ENCODE measurements at regions not wholly inside any gene's neighbourhood (a gene's known extent, or its start where the extent isn't known, plus 50 kb on each side); places are given as distances from the start of the nearest gene placed in this dataset.

- no peaks in the 10 kb centered on the region for H3K36me3 ChIP-seq (ENCODE audit: insufficient read depth, low read depth, low read length)
- H3K4me3 ChIP-seq (ENCODE audit: low read length) = no peak overlapping the region
- H3K27ac ChIP-seq (ENCODE audit: low read length) = no peak overlapping the region
Observed at GRCh38 chr5:61905613-61906012, 400.4 kb upstream of the KIF2A start.

GRCh38 chr5:61906820-61907219 lies 399.2 kb upstream of the KIF2A start:
- Histone ChIP-seq H3K4me1 (ENCODE audit: insufficient read depth, low read length) (no peaks in the 10 kb centered on the region), H3K27ac (ENCODE audit: low read length) (no peak overlapping the region), H3K36me3 (ENCODE audit: insufficient read depth, low read depth, low read length) (no peaks in the 10 kb centered on the region), H3K4me3 (ENCODE audit: low read length) (no peak overlapping the region), H3K27me3 (ENCODE audit: insufficient read depth, low read length) (no peaks in the 10 kb centered on the region), H3K9me3 (ENCODE audit: insufficient read depth, low read depth, low read length) (no peaks in the 10 kb centered on the region), H3K9ac (ENCODE audit: low read depth, low read length) (no peak overlapping the region)

More at GRCh38 chr5:61905613-61906012, 400.4 kb upstream of the KIF2A start:
- no peak overlapping the region for H3K9ac ChIP-seq (ENCODE audit: low read depth, low read length)
- no peaks in the 10 kb centered on the region for H3K27me3 ChIP-seq (ENCODE audit: insufficient read depth, low read length)
- no peaks in the 10 kb centered on the region for H3K4me1 ChIP-seq (ENCODE audit: insufficient read depth, low read length)
- no peaks in the 10 kb centered on the region for H3K9me3 ChIP-seq (ENCODE audit: insufficient read depth, low read depth, low read length)

- Histone ChIP-seq H3K36me3 (ENCODE audit: insufficient read depth, low read depth, low read length) (no peaks in the 10 kb centered on the region), H3K27me3 (ENCODE audit: insufficient read depth, low read length) (no peaks in the 10 kb centered on the region), H3K4me3 (ENCODE audit: low read length) (no peak overlapping the region), H3K9me3 (ENCODE audit: insufficient read depth, low read depth, low read length) (peaks cover 9% of the 10 kb centered on the region; the same call in 1 of the 2 replicates), H3K4me1 (ENCODE audit: insufficient read depth, low read length) (no peaks in the 10 kb centered on the region), H3K9ac (ENCODE audit: low read depth, low read length) (no peak overlapping the region), H3K27ac (ENCODE audit: low read length) (no peak overlapping the region)
Observed at GRCh38 chr5:61907995-61908394, 398.0 kb upstream of the KIF2A start.

GRCh38 chr5:61910771-61911170 lies 395.2 kb upstream of the KIF2A start:
- peaks cover 13% of the 10 kb centered on the region; the same call in 1 of the 2 replicates for H3K9me3 ChIP-seq (ENCODE audit: insufficient read depth, low read depth, low read length)
- no peak overlapping the region for H3K9ac ChIP-seq (ENCODE audit: low read depth, low read length)
- H3K4me3 ChIP-seq (ENCODE audit: low read length) = no peak overlapping the region
- H3K36me3 ChIP-seq (ENCODE audit: insufficient read depth, low read depth, low read length) = no peaks in the 10 kb centered on the region
- H3K27ac ChIP-seq (ENCODE audit: low read length) = no peak overlapping the region
- H3K27me3 ChIP-seq (ENCODE audit: insufficient read depth, low read length) = no peaks in the 10 kb centered on the region
- no peaks in the 10 kb centered on the region for H3K4me1 ChIP-seq (ENCODE audit: insufficient read depth, low read length)

- Histone ChIP-seq H3K27ac (ENCODE audit: low read length) (no peak overlapping the region), H3K27me3 (ENCODE audit: insufficient read depth, low read length) (no peaks in the 10 kb centered on the region), H3K4me3 (ENCODE audit: low read length) (no peak overlapping the region), H3K36me3 (ENCODE audit: insufficient read depth, low read depth, low read length) (no peaks in the 10 kb centered on the region), H3K4me1 (ENCODE audit: insufficient read depth, low read length) (no peaks in the 10 kb centered on the region), H3K9ac (ENCODE audit: low read depth, low read length) (no peak overlapping the region), H3K9me3 (ENCODE audit: insufficient read depth, low read depth, low read length) (peaks cover 13% of the 10 kb centered on the region; the same call in 1 of the 2 replicates)
Observed at GRCh38 chr5:61912559-61912958, 393.4 kb upstream of the KIF2A start.

- H3K4me1 ChIP-seq (ENCODE audit: insufficient read depth, low read length) = no peaks in the 10 kb centered on the region
- H3K9ac ChIP-seq (ENCODE audit: low read depth, low read length) = no peak overlapping the region
- H3K4me3 ChIP-seq (ENCODE audit: low read length) = no peak overlapping the region
- no peak overlapping the region for H3K27ac ChIP-seq (ENCODE audit: low read length)
- H3K27me3 ChIP-seq (ENCODE audit: insufficient read depth, low read length) = no peaks in the 10 kb centered on the region
- H3K9me3 ChIP-seq (ENCODE audit: insufficient read depth, low read depth, low read length) = peaks cover 13% of the 10 kb centered on the region; the same call in 1 of the 2 replicates
- H3K36me3 ChIP-seq (ENCODE audit: insufficient read depth, low read depth, low read length) = no peaks in the 10 kb centered on the region
Observed at GRCh38 chr5:61915646-61916045, 390.4 kb upstream of the KIF2A start.

GRCh38 chr5:61916621-61917620 lies 389.1 kb upstream of the KIF2A start:
- Histone ChIP-seq H3K4me1 (ENCODE audit: insufficient read depth, low read length) (no peaks in the 10 kb centered on the region), H3K9ac (ENCODE audit: low read depth, low read length) (no peak overlapping the region), H3K9me3 (ENCODE audit: insufficient read depth, low read depth, low read length) (peaks cover 13% of the 10 kb centered on the region; the same call in 1 of the 2 replicates), H3K36me3 (ENCODE audit: insufficient read depth, low read depth, low read length) (no peaks in the 10 kb centered on the region), H3K27me3 (ENCODE audit: insufficient read depth, low read length) (no peaks in the 10 kb centered on the region), H3K27ac (ENCODE audit: low read length) (no peak overlapping the region), H3K4me3 (ENCODE audit: low read length) (no peak overlapping the region)

GRCh38 chr5:61918611-61919010 lies 387.4 kb upstream of the KIF2A start:
- no peak overlapping the region for H3K4me3 ChIP-seq (ENCODE audit: low read length)
- no peaks in the 10 kb centered on the region; the same call in 1 of the 2 replicates for H3K9me3 ChIP-seq (ENCODE audit: insufficient read depth, low read depth, low read length)
- no peak overlapping the region for H3K9ac ChIP-seq (ENCODE audit: low read depth, low read length)
- H3K4me1 ChIP-seq (ENCODE audit: insufficient read depth, low read length) = no peaks in the 10 kb centered on the region
- no peaks in the 10 kb centered on the region for H3K36me3 ChIP-seq (ENCODE audit: insufficient read depth, low read depth, low read length)
- no peaks in the 10 kb centered on the region for H3K27me3 ChIP-seq (ENCODE audit: insufficient read depth, low read length)
- H3K27ac ChIP-seq (ENCODE audit: low read length) = no peak overlapping the region

- H3K9me3 ChIP-seq (ENCODE audit: insufficient read depth, low read depth, low read length) = no peaks in the 10 kb centered on the region
- H3K9ac ChIP-seq (ENCODE audit: low read depth, low read length) = no peak overlapping the region
- peaks cover 4% of the 10 kb centered on the region; the same call in 1 of the 2 replicates for H3K4me1 ChIP-seq (ENCODE audit: insufficient read depth, low read length)
- H3K4me3 ChIP-seq (ENCODE audit: low read length) = no peak overlapping the region
- no peaks in the 10 kb centered on the region for H3K36me3 ChIP-seq (ENCODE audit: insufficient read depth, low read depth, low read length)
- H3K27ac ChIP-seq (ENCODE audit: low read length) = no peak overlapping the region
- no peaks in the 10 kb centered on the region for H3K27me3 ChIP-seq (ENCODE audit: insufficient read depth, low read length)
Observed at GRCh38 chr5:61919920-61920319, 386.1 kb upstream of the KIF2A start.

GRCh38 chr5:61924251-61924650 lies 381.8 kb upstream of the KIF2A start:
- no peak overlapping the region for H3K27ac ChIP-seq (ENCODE audit: low read length)

GRCh38 chr5:61926911-61927310 lies 379.1 kb upstream of the KIF2A start:
- Histone ChIP-seq H3K9me3 (ENCODE audit: insufficient read depth, low read depth, low read length) (no peaks in the 10 kb centered on the region), H3K36me3 (ENCODE audit: insufficient read depth, low read depth, low read length) (no peaks in the 10 kb centered on the region), H3K4me1 (ENCODE audit: insufficient read depth, low read length) (peaks cover 4% of the 10 kb centered on the region; the same call in 1 of the 2 replicates), H3K9ac (ENCODE audit: low read depth, low read length) (no peak overlapping the region), H3K27me3 (ENCODE audit: insufficient read depth, low read length) (no peaks in the 10 kb centered on the region), H3K27ac (ENCODE audit: low read length) (no peak overlapping the region), H3K4me3 (ENCODE audit: low read length) (no peak overlapping the region)

More at GRCh38 chr5:61924251-61924650, 381.8 kb upstream of the KIF2A start:
- no peaks in the 10 kb centered on the region for H3K36me3 ChIP-seq (ENCODE audit: insufficient read depth, low read depth, low read length)
- peaks cover 4% of the 10 kb centered on the region; the same call in 1 of the 2 replicates for H3K4me1 ChIP-seq (ENCODE audit: insufficient read depth, low read length)
- no peaks in the 10 kb centered on the region for H3K9me3 ChIP-seq (ENCODE audit: insufficient read depth, low read depth, low read length)
- H3K9ac ChIP-seq (ENCODE audit: low read depth, low read length) = no peak overlapping the region
- H3K27me3 ChIP-seq (ENCODE audit: insufficient read depth, low read length) = no peaks in the 10 kb centered on the region
- H3K4me3 ChIP-seq (ENCODE audit: low read length) = no peak overlapping the region

- Histone ChIP-seq H3K9ac (ENCODE audit: low read depth, low read length) (no peak overlapping the region), H3K9me3 (ENCODE audit: insufficient read depth, low read depth, low read length) (no peaks in the 10 kb centered on the region), H3K27ac (ENCODE audit: low read length) (no peak overlapping the region), H3K27me3 (ENCODE audit: insufficient read depth, low read length) (no peaks in the 10 kb centered on the region), H3K4me3 (ENCODE audit: low read length) (no peak overlapping the region), H3K4me1 (ENCODE audit: insufficient read depth, low read length) (no peaks in the 10 kb centered on the region), H3K36me3 (ENCODE audit: insufficient read depth, low read depth, low read length) (no peaks in the 10 kb centered on the region)
Observed at GRCh38 chr5:61931236-61931635, 374.8 kb upstream of the KIF2A start.

All from iPS-20b (cell line).